GM12872 (cell line): ENCODE measurements at regions not wholly inside any gene's neighbourhood (a gene's known extent, or its start where the extent isn't known, plus 50 kb on each side); places are given as distances from the start of the nearest gene placed in this dataset.

Experiments used
- TF ChIP-seq, protein P1 (sequence below): IDR thresholded peaks from 3 replicates; pipeline ENCODE4 v1.5.1; 2011; ENCODE audit warnings: low read depth, mild to moderate bottlenecking, low read length, moderate library complexity; ENCODE audit not compliant: insufficient read depth

DNA sequence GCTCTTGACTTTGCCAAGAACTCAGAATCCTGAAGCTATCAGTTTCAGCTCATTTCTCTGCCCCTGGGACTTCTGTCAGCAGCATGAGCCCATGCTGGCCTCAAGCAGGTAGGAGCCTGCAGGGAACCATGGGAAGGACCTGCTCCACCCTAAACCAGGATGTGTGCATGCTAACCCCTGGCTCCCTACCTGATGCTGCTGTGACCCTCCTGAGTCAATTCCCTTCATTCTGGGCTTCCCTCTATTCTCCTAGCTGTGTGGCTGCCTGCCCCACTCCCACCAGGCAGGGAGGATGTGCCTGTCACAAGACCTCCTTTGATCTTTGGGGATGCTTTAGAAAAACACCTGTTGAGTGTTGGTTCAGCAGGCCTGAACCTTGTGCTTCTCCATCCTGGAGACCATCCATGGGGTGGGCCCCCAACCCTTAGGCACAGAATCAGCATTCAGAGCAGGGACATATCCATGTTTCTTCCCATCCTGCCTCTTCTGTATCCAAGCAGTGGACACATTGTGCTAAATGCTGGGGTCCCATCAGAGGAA, 117.1 kb upstream of the CCL21 start:
- TF ChIP-seq, protein P1, sequence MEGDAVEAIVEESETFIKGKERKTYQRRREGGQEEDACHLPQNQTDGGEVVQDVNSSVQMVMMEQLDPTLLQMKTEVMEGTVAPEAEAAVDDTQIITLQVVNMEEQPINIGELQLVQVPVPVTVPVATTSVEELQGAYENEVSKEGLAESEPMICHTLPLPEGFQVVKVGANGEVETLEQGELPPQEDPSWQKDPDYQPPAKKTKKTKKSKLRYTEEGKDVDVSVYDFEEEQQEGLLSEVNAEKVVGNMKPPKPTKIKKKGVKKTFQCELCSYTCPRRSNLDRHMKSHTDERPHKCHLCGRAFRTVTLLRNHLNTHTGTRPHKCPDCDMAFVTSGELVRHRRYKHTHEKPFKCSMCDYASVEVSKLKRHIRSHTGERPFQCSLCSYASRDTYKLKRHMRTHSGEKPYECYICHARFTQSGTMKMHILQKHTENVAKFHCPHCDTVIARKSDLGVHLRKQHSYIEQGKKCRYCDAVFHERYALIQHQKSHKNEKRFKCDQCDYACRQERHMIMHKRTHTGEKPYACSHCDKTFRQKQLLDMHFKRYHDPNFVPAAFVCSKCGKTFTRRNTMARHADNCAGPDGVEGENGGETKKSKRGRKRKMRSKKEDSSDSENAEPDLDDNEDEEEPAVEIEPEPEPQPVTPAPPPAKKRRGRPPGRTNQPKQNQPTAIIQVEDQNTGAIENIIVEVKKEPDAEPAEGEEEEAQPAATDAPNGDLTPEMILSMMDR: no peak

DNA sequence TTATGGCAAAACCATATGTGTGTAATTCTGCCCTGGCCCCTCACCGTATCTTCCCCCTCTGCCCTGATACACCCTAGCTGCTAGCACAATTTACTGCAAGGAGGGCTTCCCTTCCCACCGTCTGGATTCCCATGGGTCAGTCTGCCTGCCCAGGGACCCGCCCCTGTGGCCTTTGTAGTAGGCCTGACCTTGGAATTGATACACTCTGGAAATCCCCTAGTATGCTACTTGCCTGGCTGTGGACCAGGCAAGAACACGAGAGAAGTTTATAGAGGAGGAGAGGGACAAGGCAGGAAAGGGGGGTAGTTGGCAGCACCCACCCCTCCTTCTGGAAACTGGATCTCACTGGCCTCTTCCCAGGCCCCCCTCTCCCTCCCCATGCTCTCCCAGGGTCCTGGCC, 115.8 kb upstream of the CCL21 start:
- TF ChIP-seq, protein P1: no peak

DNA sequence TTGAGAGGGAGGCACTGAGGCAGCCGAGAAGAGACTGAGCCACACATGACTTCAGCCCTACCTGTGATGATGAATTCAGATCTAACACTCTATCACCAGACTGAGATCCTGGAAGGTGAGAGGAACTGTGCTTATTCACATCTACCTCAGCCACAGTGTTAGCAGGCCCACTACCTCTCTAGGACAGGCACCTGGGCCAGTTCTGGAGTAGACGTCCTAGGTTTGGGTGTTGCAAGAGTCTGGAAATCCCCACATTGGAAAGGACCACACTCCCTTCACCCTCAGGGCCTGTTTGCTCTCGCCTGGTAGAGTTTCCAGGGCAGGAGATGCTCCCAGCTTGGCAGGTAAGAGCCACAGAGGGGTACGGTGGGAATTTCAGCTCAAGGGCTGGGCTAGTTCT, 113.8 kb upstream of the CCL21 start:
- TF ChIP-seq, protein P1: no peak

DNA sequence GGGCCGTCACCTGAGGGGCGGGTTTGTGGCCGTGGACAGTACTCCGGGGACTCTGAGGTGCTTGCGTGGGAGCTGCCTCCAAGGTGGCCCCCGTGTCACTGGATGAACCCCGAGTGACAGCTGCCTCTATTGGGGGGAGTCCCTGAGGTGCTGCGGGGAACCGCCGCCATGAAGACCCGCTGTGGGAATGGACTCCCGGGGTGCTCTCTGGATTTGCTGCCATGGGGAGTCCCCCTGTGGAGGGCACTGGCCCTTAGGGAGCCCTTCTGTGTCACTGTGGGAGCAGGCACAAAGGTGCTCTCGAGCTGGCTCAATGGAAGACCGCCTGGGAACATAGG, 100.2 kb upstream of the CCL21 start:
- TF ChIP-seq, protein P1: no peak

DNA sequence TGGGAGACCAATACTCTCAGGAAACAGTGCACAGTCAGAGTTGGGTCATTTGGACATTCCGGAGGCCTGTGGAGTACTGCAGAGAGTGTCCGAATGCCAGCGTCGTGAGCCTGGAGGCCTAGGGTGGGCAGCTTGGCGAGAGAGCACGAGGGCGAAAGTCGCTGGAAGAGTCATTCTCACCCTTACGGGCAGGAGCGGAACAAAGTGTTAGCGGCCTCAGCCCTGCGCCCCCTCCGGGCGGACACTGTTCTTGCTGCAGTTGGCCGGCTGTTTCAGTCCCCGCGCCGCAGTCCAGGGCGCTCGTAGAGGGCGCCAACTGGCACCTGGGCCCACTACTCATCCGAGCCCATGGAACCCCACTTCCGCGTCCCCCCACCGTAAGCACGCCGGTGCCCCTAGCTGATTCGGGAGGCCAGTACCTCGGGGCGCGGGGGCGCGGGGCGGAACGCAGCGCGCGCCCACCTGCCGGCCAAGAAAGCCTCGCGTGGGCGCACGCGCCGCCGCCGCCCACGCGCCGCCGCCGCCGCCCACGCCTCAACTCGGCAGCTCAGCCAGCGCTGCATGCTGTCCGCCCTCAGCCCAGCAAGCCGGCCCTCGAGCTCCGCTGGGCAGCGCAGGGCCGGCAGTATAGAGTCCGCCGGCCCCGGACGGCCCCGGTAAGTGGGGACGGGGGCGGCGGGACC, 99.7 kb upstream of the CCL21 start:
- TF ChIP-seq, protein P1: no peak

DNA sequence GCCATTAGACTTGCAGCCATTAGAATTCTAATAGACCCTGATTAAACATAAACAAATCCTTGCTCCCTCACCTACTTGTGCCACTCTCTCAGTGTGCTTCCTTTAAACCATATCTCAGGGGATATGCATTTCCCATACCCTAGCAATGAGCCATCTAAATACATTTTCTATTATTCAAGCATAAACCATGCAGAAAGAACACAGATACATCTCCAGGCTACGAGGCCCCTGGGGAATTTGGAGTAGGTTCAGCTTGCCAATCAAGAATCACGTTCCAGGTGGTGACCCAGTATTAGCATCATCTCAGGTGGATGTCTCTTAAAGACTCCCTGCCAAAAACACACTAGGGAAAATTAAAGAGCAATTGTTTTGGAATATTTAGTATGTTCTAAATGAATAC, 93.0 kb upstream of the CCL21 start:
- TF ChIP-seq, protein P1: no peak

DNA sequence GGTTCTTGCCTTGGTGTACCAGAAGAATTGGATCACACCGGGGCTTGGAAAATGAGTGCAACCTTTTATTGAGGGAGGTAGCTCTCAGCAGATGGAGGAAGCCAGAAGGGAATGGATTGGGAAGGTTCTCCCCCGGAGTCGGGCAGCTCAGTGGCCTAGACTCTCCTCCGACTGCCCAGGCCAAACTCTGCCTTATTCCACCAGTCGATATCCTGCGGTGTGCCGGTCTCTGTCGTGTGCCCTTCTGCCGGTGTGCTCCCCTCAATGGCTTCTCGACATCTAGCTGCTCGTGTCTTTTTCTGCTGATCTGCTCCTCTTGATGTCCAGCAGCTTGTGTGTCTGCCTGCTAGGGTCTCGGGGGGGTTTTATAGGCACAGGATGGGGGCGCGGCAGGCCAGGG, 87.4 kb upstream of the CCL21 start:
- TF ChIP-seq, protein P1: no peak
